IPS-NIHi7 (cell line): ENCODE measurements at regions not wholly inside any gene's neighbourhood (a gene's known extent, or its start where the extent isn't known, plus 50 kb on each side); places are given as distances from the start of the nearest gene placed in this dataset.

ENCODE experiments used
- DNase-seq: peaks from one replicate; pipeline ENCODE4 v3.0.0; 2012; ENCODE audit warnings: mixed read lengths; ENCODE audit errors: extremely low spot score

DNA sequence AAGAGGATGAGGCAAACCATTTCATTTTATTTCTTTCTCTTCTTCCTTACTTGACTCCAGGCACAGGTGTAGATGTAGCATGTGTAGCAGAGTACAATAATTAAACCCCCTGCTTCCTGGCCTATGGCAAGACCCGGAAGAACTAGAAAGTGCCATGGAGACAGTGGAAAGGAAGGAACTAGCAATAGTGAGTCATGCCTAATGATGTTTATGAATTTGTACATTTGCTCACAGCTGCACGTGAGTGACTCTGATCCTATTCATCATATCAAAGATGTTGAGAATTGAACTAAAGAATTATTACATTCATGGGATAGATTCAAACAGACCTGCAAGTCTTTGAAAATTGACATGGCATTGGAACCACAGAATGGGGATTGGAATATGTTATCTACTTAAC is 2233.9 kb upstream of the TENM3 start:
- DNase-seq, result no peak

DNA sequence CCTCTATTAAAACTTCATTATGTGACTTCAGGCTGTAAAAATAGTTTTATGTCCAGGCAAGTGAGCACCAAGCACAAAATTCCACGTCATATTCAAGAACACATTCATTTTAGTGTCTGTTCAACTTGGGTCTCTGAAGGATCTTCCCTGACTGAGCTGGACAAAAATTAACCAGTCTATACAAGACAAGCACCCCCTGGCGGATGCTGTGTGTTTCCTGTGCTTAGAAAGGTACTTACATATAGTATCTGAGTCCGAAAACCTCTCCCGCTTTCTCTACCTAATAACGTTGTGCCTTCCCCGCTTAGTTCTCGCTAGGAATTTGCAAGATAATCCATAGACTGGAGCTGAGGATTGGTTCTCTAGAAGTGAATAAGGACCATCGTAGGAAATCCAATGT is 2214.5 kb upstream of the TENM3 start:
- peak; percentile 20 for DNase-seq

DNA sequence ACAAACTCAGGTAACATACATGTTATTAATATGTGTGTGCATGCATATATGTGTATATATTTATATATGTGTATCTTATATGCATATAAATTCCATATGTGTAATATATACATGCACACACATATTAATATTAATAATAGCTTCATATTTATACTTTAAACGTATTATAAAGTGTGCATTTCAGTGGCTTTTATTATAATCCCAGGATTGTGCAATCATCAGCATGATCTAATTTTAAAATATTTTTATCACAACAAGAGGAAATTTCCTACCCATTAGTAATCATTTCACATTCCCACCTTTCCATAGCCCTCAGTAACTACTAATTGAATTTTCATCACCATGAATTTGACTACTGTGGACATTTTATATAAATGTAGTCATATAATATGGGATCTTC is 2211.9 kb upstream of the TENM3 start:
- DNase-seq, result no peak

DNA sequence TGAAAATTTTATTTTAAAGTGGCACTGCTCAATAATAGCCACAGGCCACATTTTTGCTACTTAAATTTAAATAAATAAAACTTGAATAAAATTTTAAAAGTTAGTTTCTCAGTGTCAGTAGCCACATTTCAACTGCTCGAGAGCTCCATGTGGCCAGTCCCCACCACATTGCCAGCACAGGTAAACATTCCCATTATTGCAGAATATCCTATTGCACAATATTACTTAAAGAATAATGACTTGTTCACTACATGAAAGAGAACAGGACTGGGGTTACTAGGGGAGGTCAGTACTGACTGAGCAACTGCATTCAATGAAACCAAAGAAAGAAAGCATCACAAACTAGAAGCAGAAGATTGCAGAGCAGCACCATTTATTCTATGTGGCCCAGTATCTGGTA is 2201.6 kb upstream of the TENM3 start:
- DNase-seq, result no peak

DNA sequence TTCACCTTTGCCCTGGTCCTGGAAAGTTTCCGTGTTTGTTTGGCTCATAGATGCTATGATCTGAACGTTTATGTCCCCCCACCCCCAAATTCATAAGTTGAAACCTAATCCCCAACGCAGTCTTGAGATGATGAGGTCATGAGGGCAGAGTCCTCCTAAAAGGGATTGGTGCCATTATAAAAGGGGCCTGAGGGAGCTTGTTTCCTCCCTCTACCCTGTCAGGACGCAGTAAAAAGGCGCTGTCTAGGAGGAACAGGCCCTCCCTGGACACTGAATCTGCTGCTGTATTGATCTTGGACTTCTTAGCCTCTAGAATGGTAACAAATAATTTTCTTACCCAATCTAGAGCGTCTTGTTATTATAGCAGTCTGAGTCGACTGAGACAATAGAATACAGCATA is 2190.6 kb upstream of the TENM3 start:
- no peak for DNase-seq

DNA sequence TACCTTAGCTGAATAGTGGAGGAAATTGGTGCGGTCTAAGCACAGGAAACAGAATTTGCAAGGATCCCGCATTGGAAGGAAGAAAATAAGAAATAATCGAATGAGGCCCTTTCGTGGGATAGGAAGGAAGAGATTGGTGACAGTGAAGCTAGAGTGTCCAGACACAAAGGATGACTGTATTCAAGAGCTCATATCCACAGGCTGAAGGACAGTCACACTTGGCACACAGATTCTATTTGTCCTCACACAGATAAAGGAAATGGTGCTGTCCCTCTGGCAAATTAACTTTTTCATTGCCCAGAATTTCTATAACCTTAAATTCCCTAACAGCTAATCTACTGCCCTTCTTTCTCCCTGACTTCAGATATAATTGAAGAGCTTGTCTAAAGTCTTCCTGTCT is 2188.9 kb upstream of the TENM3 start:
- DNase-seq, result no peak

DNA sequence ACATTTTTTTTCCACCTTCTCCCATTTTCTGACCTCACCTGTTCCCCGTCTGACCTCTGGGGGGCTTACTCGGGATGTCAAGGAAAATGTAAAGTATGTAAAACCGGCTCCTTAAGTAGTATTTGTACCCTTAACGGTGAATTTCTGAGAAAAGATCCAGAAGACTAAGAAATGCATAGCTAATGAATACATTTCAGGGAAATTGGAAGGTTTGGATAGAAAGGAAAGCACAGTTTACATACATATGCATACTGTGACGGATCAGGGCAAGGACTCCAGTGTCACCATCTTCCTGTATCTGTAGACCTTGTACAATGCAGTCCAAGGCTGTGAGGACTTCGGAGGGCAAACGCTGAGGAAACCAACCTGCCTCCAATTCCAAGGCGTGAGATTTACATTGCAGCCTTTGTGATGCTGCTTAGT is 2185.9 kb upstream of the TENM3 start:
- DNase-seq, result peak; percentile 10

DNA sequence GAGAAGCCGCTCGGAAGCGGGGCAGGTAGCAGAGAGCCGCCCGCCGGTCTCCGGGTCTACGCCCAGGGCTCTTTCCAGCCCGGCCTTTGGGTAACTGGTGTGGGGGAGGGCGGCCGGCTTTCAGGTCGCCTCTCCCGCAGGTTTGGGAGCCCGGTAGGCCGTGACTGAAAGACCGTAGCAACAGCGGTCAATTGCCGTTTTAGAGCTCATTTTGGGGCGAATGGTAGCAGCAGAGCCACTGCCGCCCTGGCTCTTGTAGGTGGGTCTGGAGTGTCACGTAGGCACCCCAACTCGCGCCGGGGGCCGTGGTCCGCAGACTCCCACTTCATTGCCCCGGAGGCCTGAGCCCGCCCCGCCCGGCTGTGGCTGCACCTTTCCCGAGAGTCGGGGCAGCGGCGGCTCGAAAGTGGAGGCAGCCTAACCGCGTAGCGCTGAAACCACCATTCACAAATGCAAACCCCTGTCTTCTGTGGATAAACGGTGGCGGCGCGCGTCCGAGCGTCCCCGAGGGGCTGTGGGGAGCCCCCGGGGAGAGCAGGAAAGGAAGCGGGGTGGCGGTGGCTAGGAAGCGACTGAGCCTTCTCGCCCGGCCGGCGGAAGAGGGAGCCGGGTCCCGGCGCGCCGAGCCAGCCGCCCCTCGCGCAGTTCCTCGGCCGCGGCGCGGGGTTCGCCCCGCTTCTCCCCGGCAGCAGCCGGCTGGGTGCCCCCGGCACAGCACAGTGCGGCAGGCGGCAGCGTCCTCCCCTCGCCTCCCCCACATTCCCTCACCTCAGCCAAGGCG is 2185.1 kb upstream of the TENM3 start:
- DNase-seq, result peak; percentile 43

DNA sequence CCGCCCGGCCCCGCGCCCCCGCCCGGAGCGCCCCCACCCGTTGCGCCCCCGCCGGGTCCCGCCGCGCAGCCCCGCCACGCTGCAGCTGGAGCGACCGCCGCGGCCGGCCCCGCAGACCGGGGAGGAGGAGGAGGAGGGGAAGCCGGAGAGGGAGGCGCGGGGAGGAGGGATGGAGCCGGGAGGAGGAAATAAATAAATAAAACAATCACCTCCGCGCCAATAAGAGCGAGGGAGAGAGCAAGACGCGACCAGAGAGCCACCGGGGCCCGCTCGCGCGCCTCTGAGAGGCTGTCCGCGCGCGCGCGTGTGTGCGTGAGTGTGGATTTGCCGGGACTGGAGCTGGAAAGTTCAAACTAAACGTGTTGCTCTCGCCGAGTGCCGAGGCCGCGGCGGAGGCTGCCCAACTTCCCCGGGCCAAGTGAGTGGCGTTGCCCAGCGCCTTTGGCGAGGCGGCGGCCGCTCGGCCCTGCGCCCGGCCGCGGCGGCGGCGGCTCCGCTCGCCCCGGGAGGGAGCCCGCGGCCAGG is 2184.4 kb upstream of the TENM3 start:
- DNase-seq, result peak; percentile 57

DNA sequence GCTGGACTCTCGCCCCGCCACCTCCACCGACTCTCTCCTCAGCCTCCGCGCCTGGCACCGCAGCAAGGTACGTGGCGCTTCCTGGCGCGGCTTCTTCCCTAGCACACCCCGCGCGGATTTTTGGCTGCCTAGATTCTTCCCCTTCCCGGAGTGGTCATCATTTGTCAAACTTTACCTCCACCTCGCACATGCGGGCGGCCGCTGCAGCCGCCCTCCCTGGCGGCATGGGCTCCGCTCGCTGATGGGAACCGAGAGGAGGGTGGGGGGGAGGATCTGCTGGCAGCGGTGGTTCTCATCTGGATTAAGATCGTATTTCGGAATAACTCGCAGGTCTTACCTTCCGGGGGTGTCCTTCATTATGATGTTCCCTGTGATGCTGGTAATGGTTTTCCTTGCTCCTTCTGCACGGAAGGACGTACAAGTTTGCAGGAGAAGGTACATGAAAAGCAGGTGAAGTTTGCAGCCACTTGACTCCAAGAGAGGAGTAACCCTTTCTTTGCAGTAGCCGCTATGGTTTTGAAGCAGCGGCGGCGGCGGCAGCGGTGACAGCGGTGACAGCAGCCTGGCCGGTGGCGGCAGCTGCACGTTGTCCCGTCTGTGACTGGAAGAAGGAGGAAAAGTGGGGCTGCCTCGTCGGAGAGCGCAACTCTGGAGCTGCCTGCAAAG is 2183.9 kb upstream of the TENM3 start:
- DNase-seq, result peak; percentile 32

DNA sequence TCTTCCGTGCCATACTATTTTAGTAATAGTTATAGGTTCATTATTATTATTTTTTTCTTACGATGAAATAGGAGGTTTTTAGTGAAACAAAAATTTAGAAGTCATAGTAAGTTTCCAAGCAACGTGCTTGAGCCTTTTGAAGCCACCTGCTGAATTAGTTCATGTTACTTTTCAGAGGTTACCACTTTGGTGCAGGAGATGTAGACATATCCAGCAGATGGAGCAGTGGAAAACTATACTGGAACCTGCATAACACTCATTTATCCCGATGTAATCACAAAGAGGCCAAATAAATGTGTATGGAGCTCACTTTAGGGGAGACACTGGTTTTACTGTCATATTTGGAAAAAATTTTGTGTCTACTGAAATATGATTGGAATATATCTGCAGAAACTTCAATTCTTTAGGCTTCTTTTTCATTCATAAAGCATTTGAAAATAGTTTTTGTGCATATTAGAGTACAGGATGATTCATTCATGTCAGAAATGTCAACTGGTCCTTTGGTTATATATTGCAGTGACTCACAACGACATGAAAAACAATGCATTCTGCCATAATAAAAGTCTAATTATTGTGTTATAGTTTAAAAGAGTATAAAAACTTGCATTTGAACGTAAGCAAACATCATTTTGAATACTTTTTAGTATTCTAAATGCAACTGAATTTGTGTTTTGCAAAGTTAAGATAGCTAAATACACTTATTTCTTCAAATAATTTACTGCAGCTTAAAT is 2182.9 kb upstream of the TENM3 start:
- DNase-seq, result no peak

DNA sequence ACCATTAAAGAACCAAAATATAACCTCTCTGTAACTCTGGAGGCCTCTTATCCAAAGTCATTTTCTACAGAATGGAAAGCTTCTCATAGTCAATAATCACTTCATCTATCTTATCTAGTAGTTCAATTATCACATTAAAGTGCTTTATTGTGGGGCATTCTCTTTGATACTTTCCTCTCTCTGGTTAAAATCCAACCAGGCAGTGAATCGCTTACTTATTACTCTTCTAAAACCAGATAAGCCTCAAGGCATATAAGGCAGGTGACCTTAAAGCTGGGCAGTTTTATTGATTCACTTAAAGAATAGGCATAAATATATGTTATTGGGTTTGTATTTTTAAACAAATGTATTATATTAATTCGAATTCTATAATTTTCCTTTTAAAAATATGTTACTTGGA is 2162.1 kb upstream of the TENM3 start:
- DNase-seq, result no peak

DNA sequence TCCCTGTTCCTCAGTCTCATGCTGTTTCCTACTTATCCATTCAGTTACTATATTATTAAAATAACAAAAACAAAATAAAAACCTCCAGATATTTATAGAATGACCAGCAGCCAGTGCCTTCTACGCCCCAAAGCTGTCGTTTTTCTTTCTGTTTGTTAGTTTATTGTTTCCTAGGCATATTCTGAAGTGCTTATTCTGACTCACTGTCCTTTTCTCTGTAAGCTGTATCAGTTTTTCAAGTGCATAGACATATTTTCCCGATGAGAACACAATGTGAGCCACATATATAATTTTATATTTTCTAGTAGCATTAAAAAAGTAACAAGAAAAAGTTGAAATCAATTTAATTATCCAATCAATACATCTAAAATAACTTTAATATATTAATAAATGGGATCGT is 2158.6 kb upstream of the TENM3 start:
- DNase-seq, result no peak

DNA sequence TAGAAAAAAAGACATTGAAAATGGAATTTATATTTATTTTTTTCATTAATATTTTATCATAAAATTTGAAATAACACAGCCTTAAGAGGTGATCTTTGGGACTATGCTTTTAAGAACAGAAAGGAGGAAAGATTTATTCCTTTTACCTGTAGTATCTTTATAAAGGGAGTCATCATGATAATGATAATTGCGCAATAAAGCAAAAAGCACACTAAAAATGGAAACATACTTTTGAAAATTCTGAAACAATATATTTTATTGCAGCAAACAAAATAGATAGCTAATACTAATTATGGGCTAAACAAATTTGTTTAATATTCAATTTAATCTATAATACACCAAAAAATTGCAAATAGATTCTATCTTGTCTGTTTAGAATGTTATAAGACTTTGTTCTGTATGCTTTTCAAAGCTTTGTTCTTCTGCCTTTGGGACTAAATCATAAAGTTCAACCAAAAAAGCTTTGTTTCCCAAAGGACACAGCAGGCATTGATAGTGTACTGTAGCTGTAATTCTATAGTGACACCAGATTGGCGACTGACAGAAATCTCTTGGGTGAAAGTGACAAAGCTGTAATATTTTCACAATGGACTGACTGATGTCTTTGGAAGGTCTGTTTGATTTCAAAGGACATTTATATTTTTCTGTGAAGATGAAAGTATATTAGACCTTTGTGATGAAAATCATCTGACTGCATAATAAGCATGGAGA is 2156.6 kb upstream of the TENM3 start:
- no peak for DNase-seq

DNA sequence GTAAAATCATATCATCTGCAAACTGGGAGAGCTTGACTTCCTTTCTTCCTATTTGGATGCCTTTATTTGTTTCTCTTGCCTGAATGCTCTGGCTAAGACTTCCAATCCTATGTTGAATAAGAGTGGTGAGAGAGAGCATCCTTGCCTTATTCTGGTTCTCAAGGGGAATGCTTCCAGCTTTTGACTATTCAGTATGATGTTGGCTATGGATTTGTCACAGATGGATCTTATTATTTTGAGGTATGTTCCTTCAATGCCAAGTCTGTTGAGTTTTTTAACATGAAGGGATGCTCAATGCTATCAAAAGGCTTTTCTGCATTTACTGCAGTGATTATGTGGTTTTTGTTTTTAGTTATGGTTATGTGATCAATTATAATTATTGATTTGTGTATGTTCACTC is 2144.6 kb upstream of the TENM3 start:
- DNase-seq, result no peak

DNA sequence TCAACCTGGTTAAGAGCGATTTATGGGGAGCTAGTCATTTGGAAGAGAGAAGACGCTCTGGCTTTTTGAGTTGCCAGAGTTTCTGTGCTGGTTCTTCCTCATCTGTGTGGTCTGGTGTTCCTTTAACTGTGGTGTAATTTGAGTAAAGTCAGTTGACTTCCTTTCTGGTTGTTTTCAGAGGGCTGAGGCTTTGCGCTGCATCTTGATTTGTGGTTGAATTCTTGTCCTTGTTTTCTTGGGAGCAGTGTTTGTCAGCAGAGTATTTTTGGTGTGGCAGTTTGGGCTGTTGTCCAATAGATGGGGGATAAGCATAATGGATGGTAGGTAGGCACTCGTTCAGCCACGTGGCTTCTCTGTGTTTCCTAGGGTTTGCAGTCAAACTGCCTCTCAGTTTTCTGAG is 2143.2 kb upstream of the TENM3 start:
- DNase-seq, result no peak

DNA sequence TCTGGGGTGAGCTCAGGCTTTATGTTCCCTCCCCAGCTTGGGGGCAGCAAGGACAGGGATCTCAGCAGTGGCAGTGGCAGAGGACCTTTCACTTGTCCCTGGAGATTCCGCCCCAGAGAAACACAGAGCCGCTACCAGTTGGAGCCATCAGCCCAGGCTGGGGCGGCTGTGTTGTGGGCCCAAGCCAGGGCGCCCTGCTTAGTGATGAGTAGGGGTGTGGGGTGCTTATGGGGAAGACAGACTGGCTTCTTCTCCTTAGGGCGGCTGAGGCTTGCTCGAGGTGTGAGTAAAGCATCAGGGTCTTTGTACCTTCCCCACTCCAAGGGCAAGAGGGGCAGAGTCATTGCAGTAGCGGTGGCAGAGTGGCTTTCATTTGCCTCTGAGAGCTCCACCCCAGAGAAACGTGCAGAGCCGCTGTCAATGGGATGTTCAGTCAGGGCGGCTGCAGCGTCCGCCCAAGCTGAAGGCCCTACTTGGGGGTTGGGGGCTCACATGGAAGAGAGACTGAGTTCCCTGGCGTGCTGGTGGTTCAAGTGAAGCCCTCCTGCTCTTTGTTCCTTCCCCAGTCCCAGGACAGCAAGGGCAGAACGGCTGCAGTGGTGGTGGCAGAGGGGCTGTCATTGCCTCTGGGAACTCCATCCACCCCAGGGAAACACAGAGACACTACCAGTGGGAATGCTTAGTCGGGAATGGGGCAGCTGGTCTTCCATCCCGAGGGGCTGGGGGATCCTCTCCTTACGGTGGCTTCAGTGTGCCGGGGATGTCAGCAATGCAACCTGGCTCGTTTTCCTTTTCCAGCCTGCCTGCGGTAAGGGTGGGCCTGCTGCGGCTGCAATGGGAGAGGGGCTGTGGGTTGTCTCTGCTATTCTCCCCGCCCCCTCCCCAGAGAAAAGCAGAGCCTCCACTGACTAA is 2142.5 kb upstream of the TENM3 start:
- no peak for DNase-seq

DNA sequence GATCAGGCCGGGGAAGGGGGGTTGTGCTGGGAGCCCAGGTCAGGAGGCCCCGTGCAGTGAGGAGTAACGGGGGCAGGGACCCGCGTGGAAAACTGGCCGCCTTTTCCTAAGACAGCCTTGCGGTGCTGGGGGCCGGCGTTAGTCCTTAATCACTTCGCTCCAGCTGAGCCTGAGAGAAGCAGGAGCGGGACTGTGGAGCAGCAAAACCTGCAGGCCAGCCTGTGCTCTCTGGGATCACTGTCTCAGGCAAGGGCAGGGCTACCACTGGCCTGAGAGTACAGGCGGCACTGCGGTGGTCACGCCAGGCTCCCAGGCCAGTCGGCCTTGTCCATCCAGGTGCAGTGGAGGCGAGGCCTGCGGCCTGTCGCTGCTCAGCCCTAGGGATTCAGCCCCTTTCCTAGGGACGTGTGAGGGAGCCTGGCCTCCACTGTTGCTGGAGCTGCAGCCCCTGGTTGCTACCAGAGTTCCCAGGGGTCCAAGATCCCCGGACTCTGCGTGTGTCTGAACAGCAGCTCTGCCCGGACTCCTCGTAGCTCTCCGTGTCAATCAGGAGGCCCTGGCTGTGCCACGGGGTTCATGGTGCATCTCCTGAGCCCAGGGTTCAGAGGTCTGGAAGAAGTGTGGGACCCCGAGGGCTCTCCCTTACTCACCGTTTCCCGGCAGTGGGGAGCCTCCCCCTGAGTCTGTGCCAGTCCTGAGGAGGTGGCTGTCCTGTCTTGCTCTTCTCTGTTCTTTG is 2141.7 kb upstream of the TENM3 start:
- no peak for DNase-seq

DNA sequence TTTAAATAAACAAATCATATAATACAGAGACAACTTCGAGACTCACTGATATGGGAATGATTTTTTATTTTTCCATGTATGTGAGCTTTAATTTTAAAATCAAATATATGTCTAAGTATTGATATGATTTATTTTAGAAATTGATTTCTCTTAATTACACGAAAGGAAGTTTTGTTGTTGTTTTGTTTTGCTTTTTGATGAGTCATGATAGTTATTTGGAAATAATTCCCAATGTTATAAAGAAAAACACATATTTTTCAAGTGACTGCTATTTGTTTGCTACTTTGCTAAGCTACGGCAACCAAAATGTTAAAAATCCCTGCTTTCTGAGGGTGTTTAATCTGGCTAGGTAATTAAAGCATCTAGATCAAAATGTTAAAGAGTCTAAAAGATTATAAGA is 2139.4 kb upstream of the TENM3 start:
- no peak for DNase-seq

DNA sequence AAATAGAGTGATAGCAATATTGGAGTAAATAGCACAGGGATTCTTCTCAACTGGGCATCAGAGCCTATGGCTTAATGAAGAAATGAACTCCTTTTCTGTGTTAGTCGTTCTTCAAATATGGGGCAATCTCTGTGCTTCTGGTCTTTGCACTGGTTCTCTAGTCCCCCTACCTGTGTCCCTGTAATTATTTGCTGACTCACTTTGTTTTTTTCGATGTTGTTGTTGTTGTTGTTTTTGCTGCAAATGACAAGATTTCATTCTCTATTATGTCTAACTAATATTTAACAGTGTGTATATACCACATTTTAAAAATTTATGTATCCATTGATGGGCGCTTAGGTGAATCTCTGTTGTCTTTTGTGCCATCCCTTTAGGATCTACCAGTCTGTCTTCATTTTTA is 2137.8 kb upstream of the TENM3 start:
- DNase-seq, result no peak
